ENCODE measurements at regions not wholly inside any gene's neighbourhood (a gene's known extent, or its start where the extent isn't known, plus 50 kb on each side); places are given as distances from the start of the nearest gene placed in this dataset.
A peak's percentile ranks its signal among the peaks of the same experiment; 100 is the strongest.

DNA sequence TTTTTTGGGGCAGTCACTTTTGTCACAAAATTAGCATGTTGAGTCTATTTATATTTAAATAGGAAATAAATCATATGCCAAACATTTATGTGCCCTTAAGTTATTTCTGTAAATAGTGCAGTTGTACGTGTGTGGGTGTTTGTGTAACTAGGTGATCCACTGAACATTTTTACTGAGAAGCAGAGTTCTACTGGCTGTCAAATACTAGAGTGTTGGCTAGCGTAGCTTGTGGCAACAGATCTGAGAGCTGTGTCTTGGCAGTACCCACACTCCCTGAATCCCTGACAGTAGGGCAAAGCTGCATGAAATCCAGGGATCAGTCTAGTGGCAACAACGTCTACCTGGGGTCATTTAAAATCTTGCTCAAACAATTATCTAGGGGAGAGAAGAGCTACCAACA lies 273.1 kb upstream of the SLC8A1 start:
- POLR2A ChIA-PET (ENCODE audit: partially characterized antibody) = no interaction called here
- Mint-ChIP-seq H3K9me3 (peaks cover 0 to 6% (median 3%) of the 10 kb centered on the region in 8 donors), H3K36me3 (no peaks in the 10 kb centered on the region), H3K4me1 (no peaks in the 10 kb centered on the region), H3K27me3 (no peaks in the 10 kb centered on the region), H3K4me3 (no peak overlapping the region), H3K27ac (no peak overlapping the region)
- Histone ChIP-seq H3K27ac (ENCODE audit: low read depth, low read length) (no peak overlapping the region), H3K4me3 (ENCODE audit: low read length in 2 of 2) (no peak overlapping the region), H3K9me3 (ENCODE audit: control insufficient read depth in 1 of 2, low read length in 2 of 2) (no peaks in the 10 kb centered on the region), H3K27me3 (ENCODE audit: insufficient read depth, low read length) (no peaks in the 10 kb centered on the region), H3K36me3 (ENCODE audit: insufficient read depth, low read length) (no peaks in the 10 kb centered on the region), H3K4me1 (ENCODE audit: insufficient read depth, low read length) (no peaks in the 10 kb centered on the region)
- DNase-seq = no peak
- intact Hi-C loops (cut with micrococcal nuclease) = no loop called here
- CTCF ChIA-PET (ENCODE audit: partially characterized antibody) = no interaction called here

DNA sequence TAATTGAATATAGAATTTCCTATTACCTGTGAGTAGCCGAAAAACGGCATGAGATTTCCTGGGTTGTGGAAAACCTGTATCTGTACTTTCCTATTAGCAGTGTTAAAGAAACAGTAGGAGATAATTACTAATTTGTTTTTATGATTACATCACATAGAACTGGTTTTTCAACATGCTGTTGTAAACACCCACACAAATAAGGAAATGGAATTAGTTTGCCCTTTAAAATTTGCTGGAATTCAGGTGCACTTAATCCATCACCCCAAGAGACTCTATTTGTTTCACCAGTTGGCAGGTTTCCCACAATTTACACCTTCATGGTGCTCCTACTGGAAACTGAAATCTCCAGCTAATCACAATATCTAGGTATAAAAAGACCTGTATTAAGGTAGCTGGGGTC lies 274.1 kb upstream of the SLC8A1 start:
- intact Hi-C loops (cut with micrococcal nuclease) = no loop called here
- Histone ChIP-seq H3K4me3 (ENCODE audit: low read length in 2 of 2) (no peak overlapping the region), H3K27ac (ENCODE audit: low read depth, low read length) (no peak overlapping the region), H3K36me3 (ENCODE audit: insufficient read depth, low read length) (no peaks in the 10 kb centered on the region), H3K9me3 (ENCODE audit: control insufficient read depth in 1 of 2, low read length in 2 of 2) (no peaks in the 10 kb centered on the region), H3K4me1 (ENCODE audit: insufficient read depth, low read length) (no peaks in the 10 kb centered on the region), H3K27me3 (ENCODE audit: insufficient read depth, low read length) (no peaks in the 10 kb centered on the region)
- Mint-ChIP-seq H3K36me3 (no peaks in the 10 kb centered on the region), H3K9me3 (peaks cover 0 to 6% (median 3%) of the 10 kb centered on the region in 8 donors), H3K27me3 (no peaks in the 10 kb centered on the region), H3K4me3 (no peak overlapping the region), H3K27ac (no peak overlapping the region), H3K4me1 (no peaks in the 10 kb centered on the region)
- no peak for DNase-seq
- ChIA-PET POLR2A (ENCODE audit: partially characterized antibody) (no interaction called here), CTCF (ENCODE audit: partially characterized antibody) (no interaction called here)

DNA sequence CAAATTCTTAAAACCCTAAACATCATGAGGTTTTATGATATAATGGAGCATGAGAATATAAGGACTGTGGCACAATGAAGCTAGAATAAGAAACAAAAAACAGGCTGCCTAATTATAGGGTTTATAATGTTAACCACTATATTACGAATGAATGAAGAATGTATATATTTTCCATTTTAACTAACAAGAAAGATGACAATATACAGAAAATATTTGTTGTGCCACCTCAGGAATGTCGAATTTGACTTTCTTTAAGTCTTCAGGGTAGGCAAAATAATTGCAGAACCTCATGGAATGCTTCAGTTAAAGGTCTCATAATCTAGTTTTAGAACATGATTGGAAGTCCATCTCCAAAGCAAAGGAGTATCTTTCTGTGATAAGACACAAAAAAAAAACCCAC lies 282.9 kb upstream of the SLC8A1 start:
- POLR2A ChIA-PET (ENCODE audit: partially characterized antibody) = no interaction called here
- H3K36me3 ChIP-seq (ENCODE audit: insufficient read depth, low read length) = no peaks in the 10 kb centered on the region
- no peaks in the 10 kb centered on the region for H3K4me1 ChIP-seq (ENCODE audit: insufficient read depth, low read length)
- Mint-ChIP-seq H3K9me3 (peaks cover 0 to 7% (median 0%) of the 10 kb centered on the region in 8 donors), H3K27ac (no peak overlapping the region), H3K4me1 (no peaks in the 10 kb centered on the region), H3K4me3 (no peak overlapping the region), H3K36me3 (no peaks in the 10 kb centered on the region), H3K27me3 (no peaks in the 10 kb centered on the region)
- H3K27me3 ChIP-seq (ENCODE audit: insufficient read depth, low read length) = no peaks in the 10 kb centered on the region
- CTCF ChIA-PET (ENCODE audit: partially characterized antibody) = no interaction called here
- intact Hi-C loops (cut with micrococcal nuclease) = no loop called here
- H3K9me3 ChIP-seq (ENCODE audit: control insufficient read depth in 1 of 2, low read length in 2 of 2) = no peaks in the 10 kb centered on the region
- H3K4me3 ChIP-seq (ENCODE audit: low read length in 2 of 2) = no peak overlapping the region
- DNase-seq = no peak
- H3K27ac ChIP-seq (ENCODE audit: low read depth, low read length) = no peak overlapping the region

DNA sequence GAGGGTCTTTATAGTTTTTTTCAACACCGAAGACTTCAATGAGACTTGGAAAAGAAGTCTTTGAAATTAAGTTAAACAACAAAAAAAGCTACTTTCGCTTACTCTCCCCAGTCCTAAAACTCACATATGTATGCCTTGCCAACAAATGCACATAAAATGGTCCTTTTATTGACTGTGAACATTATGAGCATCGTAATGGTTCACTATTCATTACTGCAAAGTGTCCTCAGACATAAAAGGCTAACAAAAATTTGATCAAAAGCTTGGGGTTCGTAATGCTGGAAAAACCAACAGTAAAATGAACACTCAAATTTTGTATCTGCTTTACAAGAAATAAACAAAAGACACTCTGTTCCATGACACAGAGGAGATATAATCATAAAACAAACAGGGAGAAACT lies 285.3 kb upstream of the SLC8A1 start:
- no peaks in the 10 kb centered on the region for H3K36me3 Mint-ChIP-seq
- H3K4me1 Mint-ChIP-seq = no peaks in the 10 kb centered on the region
- DNase-seq = no peak
- Histone ChIP-seq H3K27ac (ENCODE audit: low read depth, low read length) (no peak overlapping the region), H3K4me1 (ENCODE audit: insufficient read depth, low read length) (no peaks in the 10 kb centered on the region), H3K27me3 (ENCODE audit: insufficient read depth, low read length) (no peaks in the 10 kb centered on the region), H3K9me3 (ENCODE audit: control insufficient read depth in 1 of 2, low read length in 2 of 2) (no peaks in the 10 kb centered on the region), H3K4me3 (ENCODE audit: low read length in 2 of 2) (no peak overlapping the region), H3K36me3 (ENCODE audit: insufficient read depth, low read length) (no peaks in the 10 kb centered on the region)
- no peak overlapping the region for H3K27ac Mint-ChIP-seq
- intact Hi-C loops (cut with micrococcal nuclease) = no loop called here
- peaks cover 0 to 7% (median 1%) of the 10 kb centered on the region in 8 donors for H3K9me3 Mint-ChIP-seq
- no peaks in the 10 kb centered on the region for H3K27me3 Mint-ChIP-seq
- H3K4me3 Mint-ChIP-seq = no peak overlapping the region
- ChIA-PET POLR2A (ENCODE audit: partially characterized antibody) (no interaction called here), CTCF (ENCODE audit: partially characterized antibody) (no interaction called here)

DNA sequence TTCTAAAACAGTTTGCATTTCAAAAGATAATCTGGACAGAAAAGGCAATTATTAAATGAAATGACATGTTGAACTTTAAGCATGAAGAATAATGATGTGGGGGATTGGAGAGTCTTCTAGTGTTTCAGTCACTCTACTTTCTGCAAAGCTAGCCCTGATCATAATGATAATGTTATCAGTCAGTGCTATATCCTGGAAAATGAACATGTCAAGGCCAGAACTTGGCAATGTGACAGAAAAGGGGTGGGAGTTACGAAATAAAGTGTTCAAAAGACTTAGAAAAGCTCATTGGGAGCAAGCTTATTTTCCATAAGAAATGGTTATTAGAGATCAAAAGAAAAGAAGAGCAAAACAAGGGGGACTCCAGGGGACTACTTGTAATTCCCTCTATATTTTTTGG lies 288.5 kb upstream of the SLC8A1 start:
- ChIA-PET POLR2A (ENCODE audit: partially characterized antibody) (no interaction called here), CTCF (ENCODE audit: partially characterized antibody) (no interaction called here)
- no peaks in the 10 kb centered on the region for H3K9me3 ChIP-seq (ENCODE audit: control insufficient read depth in 1 of 2, low read length in 2 of 2)
- no peak overlapping the region for H3K4me3 Mint-ChIP-seq
- H3K4me1 ChIP-seq (ENCODE audit: insufficient read depth, low read length) = no peaks in the 10 kb centered on the region
- H3K4me1 Mint-ChIP-seq = no peaks in the 10 kb centered on the region
- H3K36me3 ChIP-seq (ENCODE audit: insufficient read depth, low read length) = no peaks in the 10 kb centered on the region
- no peak overlapping the region for H3K27ac Mint-ChIP-seq
- H3K27me3 Mint-ChIP-seq = no peaks in the 10 kb centered on the region
- intact Hi-C loops (cut with micrococcal nuclease) = no loop called here
- H3K9me3 Mint-ChIP-seq = peaks cover 0 to 9% (median 0%) of the 10 kb centered on the region in 8 donors
- no peak overlapping the region for H3K27ac ChIP-seq (ENCODE audit: low read depth, low read length)
- H3K36me3 Mint-ChIP-seq = no peaks in the 10 kb centered on the region
- no peak overlapping the region for H3K4me3 ChIP-seq (ENCODE audit: low read length in 2 of 2)
- no peak for DNase-seq
- H3K27me3 ChIP-seq (ENCODE audit: insufficient read depth, low read length) = no peaks in the 10 kb centered on the region

DNA sequence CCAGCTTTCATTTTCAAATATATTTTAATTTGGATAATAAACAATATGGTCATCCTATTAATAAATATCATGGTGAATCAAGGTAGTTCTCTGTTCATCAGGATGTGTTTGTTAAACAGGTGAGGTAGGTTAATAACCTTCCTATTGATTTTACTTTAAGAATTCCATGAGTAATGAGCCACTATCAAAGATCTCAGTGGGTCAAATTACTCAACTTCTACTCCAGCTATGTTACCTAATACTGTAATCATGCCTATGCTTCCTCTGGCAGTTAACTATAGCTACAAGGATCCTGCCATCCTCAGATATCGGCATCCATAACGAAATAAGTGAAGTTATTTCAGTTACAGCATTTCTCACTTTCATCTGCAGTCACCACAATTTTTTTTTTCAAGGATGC lies 289.6 kb upstream of the SLC8A1 start:
- ChIA-PET CTCF (ENCODE audit: partially characterized antibody) (no interaction called here), POLR2A (ENCODE audit: partially characterized antibody) (no interaction called here)
- no peak overlapping the region for H3K4me3 Mint-ChIP-seq

DNA sequence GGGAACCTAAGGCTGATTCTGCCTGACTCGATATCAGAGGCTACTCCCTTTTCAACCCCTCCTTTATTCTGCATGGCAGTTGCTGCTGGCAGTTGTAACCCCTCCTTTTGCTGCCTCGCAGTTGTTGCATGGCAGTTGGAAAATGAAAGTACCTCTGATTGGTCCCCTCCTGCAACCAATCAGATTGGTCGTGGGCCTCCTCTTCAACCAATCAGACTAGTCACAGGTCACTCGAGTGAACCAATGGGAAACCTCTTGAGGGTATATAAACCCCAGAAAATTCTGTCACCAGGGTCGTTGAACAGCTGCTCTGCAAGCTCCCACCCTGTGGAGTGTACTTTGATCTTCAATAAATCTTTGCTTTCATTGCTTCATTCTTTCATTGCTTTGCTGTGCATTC lies 294.3 kb upstream of the SLC8A1 start:
- ChIA-PET CTCF (ENCODE audit: partially characterized antibody) (no interaction called here), POLR2A (ENCODE audit: partially characterized antibody) (no interaction called here)
- Histone ChIP-seq H3K27me3 (ENCODE audit: insufficient read depth, low read length) (no peaks in the 10 kb centered on the region), H3K27ac (ENCODE audit: low read depth, low read length) (no peak overlapping the region), H3K4me1 (ENCODE audit: insufficient read depth, low read length) (no peaks in the 10 kb centered on the region), H3K4me3 (ENCODE audit: low read length in 2 of 2) (no peak overlapping the region), H3K36me3 (ENCODE audit: insufficient read depth, low read length) (no peaks in the 10 kb centered on the region), H3K9me3 (ENCODE audit: control insufficient read depth in 1 of 2, low read length in 2 of 2) (no peaks in the 10 kb centered on the region)
- Mint-ChIP-seq H3K36me3 (no peaks in the 10 kb centered on the region), H3K27ac (no peak overlapping the region), H3K9me3 (peaks cover 0 to 9% (median 1%) of the 10 kb centered on the region in 8 donors), H3K27me3 (no peaks in the 10 kb centered on the region), H3K4me3 (peak overlapping the region in 1 of 8 donors; percentile 47), H3K4me1 (no peaks in the 10 kb centered on the region)
- intact Hi-C loops (cut with micrococcal nuclease) = no loop called here
- DNase-seq = no peak

More for the DNA sequence above, 289.6 kb upstream of the SLC8A1 start:
- Histone ChIP-seq H3K4me1 (ENCODE audit: insufficient read depth, low read length) (no peaks in the 10 kb centered on the region), H3K4me3 (ENCODE audit: low read length in 2 of 2) (no peak overlapping the region), H3K9me3 (ENCODE audit: control insufficient read depth in 1 of 2, low read length in 2 of 2) (no peaks in the 10 kb centered on the region), H3K27me3 (ENCODE audit: insufficient read depth, low read length) (no peaks in the 10 kb centered on the region), H3K27ac (ENCODE audit: low read depth, low read length) (no peak overlapping the region), H3K36me3 (ENCODE audit: insufficient read depth, low read length) (no peaks in the 10 kb centered on the region)
- Mint-ChIP-seq H3K27ac (no peak overlapping the region), H3K4me1 (no peaks in the 10 kb centered on the region), H3K9me3 (peaks cover 0 to 10% (median 0%) of the 10 kb centered on the region in 8 donors), H3K36me3 (no peaks in the 10 kb centered on the region), H3K27me3 (no peaks in the 10 kb centered on the region)
- intact Hi-C loops (cut with micrococcal nuclease) = no loop called here
- no peak for DNase-seq

DNA sequence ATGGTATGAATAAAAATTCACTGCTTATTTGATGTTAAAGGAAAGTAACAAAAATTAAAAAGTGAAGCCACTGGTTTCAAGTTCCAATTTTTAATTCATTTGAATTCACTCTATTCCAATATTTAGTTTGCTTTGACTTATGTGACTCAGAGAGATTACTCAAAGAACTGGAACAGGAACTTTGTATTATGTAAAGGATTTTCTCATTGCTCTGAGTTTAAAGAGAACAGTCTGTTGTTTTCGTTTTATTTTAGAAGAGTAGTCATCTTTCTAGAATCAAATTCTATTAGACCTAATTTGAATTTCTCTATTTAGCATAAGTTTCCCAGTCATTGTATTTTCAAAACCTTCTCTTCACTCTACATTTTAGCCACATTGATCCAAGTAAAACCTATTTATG lies 300.1 kb upstream of the SLC8A1 start:
- Histone ChIP-seq H3K27me3 (ENCODE audit: insufficient read depth, low read length) (no peaks in the 10 kb centered on the region), H3K4me3 (ENCODE audit: low read length in 2 of 2) (no peak overlapping the region), H3K36me3 (ENCODE audit: insufficient read depth, low read length) (no peaks in the 10 kb centered on the region), H3K4me1 (ENCODE audit: insufficient read depth, low read length) (no peaks in the 10 kb centered on the region), H3K9me3 (ENCODE audit: control insufficient read depth in 1 of 2, low read length in 2 of 2) (no peaks in the 10 kb centered on the region), H3K27ac (ENCODE audit: low read depth, low read length) (no peak overlapping the region)
- Mint-ChIP-seq H3K4me3 (no peak overlapping the region), H3K36me3 (no peaks in the 10 kb centered on the region), H3K4me1 (no peaks in the 10 kb centered on the region), H3K9me3 (peaks cover 0 to 11% (median 1%) of the 10 kb centered on the region in 8 donors), H3K27me3 (no peaks in the 10 kb centered on the region), H3K27ac (no peak overlapping the region)
- POLR2A ChIA-PET (ENCODE audit: partially characterized antibody) = no interaction called here
- CTCF ChIA-PET (ENCODE audit: partially characterized antibody) = no interaction called here
- intact Hi-C loops (cut with micrococcal nuclease) = no loop called here
- no peak for DNase-seq

Measured in CD4-positive, alpha-beta memory T cell (primary cell).